Stimulated activated naive CD8-positive, alpha-beta T cell treated with anti-CD3 and anti-CD28 coated beads, Interleukin-15, Interleukin-2, amounts not matched to agents 100 U/mL and 50 U/mL, for 24 hours (primary cell): ENCODE measurements at regions not wholly inside any gene's neighbourhood (a gene's known extent, or its start where the extent isn't known, plus 50 kb on each side); places are given as distances from the start of the nearest gene placed in this dataset.
"Not testable (repeated sequence)": the region's sequence is repeated elsewhere in the genome, so short reads cannot be mapped to it uniquely, and the experiment has no call there.

Experiments used
- ATAC-seq: fragments of 150-1000 bp; cut with Tn5 transposase; one replicate; pipeline ENCODE4 v1.10.0; 2021
- DNase-seq: peaks from one replicate; pipeline ENCODE4 v3.0.0; 2021

GRCh38 chr1:221530791-221531190 is 211.1 kb downstream of the DUSP10 start:
- DNase-seq (no peak), ATAC-seq (no peak)

- no peak for ATAC-seq
Observed at GRCh38 chr1:221532071-221532773, 209.7 kb downstream of the DUSP10 start.

GRCh38 chr1:221541296-221541695 is 200.6 kb downstream of the DUSP10 start:
- ATAC-seq, result no peak
- no peak for DNase-seq

More at GRCh38 chr1:221532071-221532773, 209.7 kb downstream of the DUSP10 start:
- DNase-seq, result no peak

- DNase-seq (no peak), ATAC-seq (no peak)
Observed at GRCh38 chr1:221543529-221544120, 198.3 kb downstream of the DUSP10 start.

GRCh38 chr1:221548942-221549341 is 192.9 kb downstream of the DUSP10 start:
- ATAC-seq, result no peak
- no peak for DNase-seq

GRCh38 chr1:221549815-221550214 is 192.1 kb downstream of the DUSP10 start:
- ATAC-seq (no peak), DNase-seq (no peak)

- DNase-seq, ATAC-seq: not testable (repeated sequence)
Observed at GRCh38 chr1:221552792-221553191, 189.1 kb downstream of the DUSP10 start.

GRCh38 chr1:221555689-221556433 is 186.0 kb downstream of the DUSP10 start:
- ATAC-seq (no peak), DNase-seq (no peak)

GRCh38 chr1:221556435-221556834 is 185.5 kb downstream of the DUSP10 start:
- ATAC-seq, result no peak

GRCh38 chr1:221557013-221557412 is 184.9 kb downstream of the DUSP10 start:
- ATAC-seq, result no peak
- DNase-seq, result no peak

More at GRCh38 chr1:221556435-221556834, 185.5 kb downstream of the DUSP10 start:
- DNase-seq, result no peak

- DNase-seq (no peak), ATAC-seq (no peak)
Observed at GRCh38 chr1:221558396-221558795, 183.5 kb downstream of the DUSP10 start.

- DNase-seq (no peak), ATAC-seq (no peak)
Observed at GRCh38 chr1:221559911-221560310, 182.0 kb downstream of the DUSP10 start.

GRCh38 chr1:221562542-221563475 is 179.1 kb downstream of the DUSP10 start:
- no peak for DNase-seq
- ATAC-seq, result no peak

GRCh38 chr1:221563476-221563921 is 178.4 kb downstream of the DUSP10 start:
- DNase-seq (no peak), ATAC-seq (no peak)

- ATAC-seq, result no peak
- no peak for DNase-seq
Observed at GRCh38 chr1:221564891-221565290, 177.0 kb downstream of the DUSP10 start.

GRCh38 chr1:221565711-221566110 is 176.2 kb downstream of the DUSP10 start:
- DNase-seq, result no peak
- ATAC-seq, result no peak

GRCh38 chr1:221567859-221568507 is 173.9 kb downstream of the DUSP10 start:
- ATAC-seq (no peak), DNase-seq (no peak)

- ATAC-seq, result no peak
- no peak for DNase-seq
Observed at GRCh38 chr1:221573756-221574155, 168.1 kb downstream of the DUSP10 start.

GRCh38 chr1:221574529-221574928 is 167.4 kb downstream of the DUSP10 start:
- ATAC-seq (no peak), DNase-seq (no peak)

GRCh38 chr1:221575605-221576004 is 166.3 kb downstream of the DUSP10 start:
- DNase-seq (no peak), ATAC-seq (no peak)

- ATAC-seq, result no peak
- DNase-seq, result no peak
Observed at GRCh38 chr1:221576268-221576667, 165.6 kb downstream of the DUSP10 start.
